K562 (cell line): ENCODE measurements at regions not wholly inside any gene's neighbourhood (a gene's known extent, or its start where the extent isn't known, plus 50 kb on each side); places are given as distances from the start of the nearest gene placed in this dataset.

Source experiments
- CBFB ChIP-seq: sonication (generic); formaldehyde crosslinking; IDR thresholded peaks from 2 replicates; pipeline ENCODE4 v1.4.0; 2020; ENCODE audit warnings: mild to moderate bottlenecking, missing genetic modification reagents
- CHD1 ChIP-seq: fragments of 200-600 bp; sonication (generic); IDR thresholded peaks from one replicate; pipeline ENCODE4 v1.6.1; 2012; ENCODE audit warnings: mild to moderate bottlenecking, moderate library complexity, low read length, inconsistent platforms
- HDAC2 ChIP-seq: fragments of 450-650 bp; IDR thresholded peaks from 2 replicates; pipeline ENCODE4 v1.6.1; 2016; ENCODE audit warnings: mild to moderate bottlenecking
- NFRKB ChIP-seq: fragments of 450-650 bp; IDR thresholded peaks from 2 replicates; pipeline ENCODE4 v1.6.1; 2016; ENCODE audit warnings: low read depth
- POLR2AphosphoS5 ChIP-seq: IDR thresholded peaks from 2 replicates; pipeline ENCODE4 v1.6.1; 2011; ENCODE audit warnings: mild to moderate bottlenecking, low read depth, low read length, moderate library complexity; ENCODE audit not compliant: control insufficient read depth, insufficient read depth
- SMARCA5 ChIP-seq: fragments of 450-650 bp; IDR thresholded peaks from 2 replicates; pipeline ENCODE4 v1.6.1; 2016
- ZNF175 ChIP-seq: fragments of 200-800 bp; sonication (Bioruptor generic); IDR thresholded peaks from 2 replicates; pipeline ENCODE4 v1.6.1; 2016; ENCODE audit warnings: low read depth, mild to moderate bottlenecking, missing genetic modification characterization, missing compliant biosample characterization
- ZNF217 ChIP-seq: sonication (generic); formaldehyde crosslinking; IDR thresholded peaks from 2 replicates; pipeline ENCODE4 v1.8.0; 2022; ENCODE audit warnings: mild to moderate bottlenecking, missing genetic modification reagents
- TF ChIP-seq, protein P1 (sequence below): sonication (generic); formaldehyde crosslinking; IDR thresholded peaks from 2 replicates; pipeline ENCODE4 v1.8.0; 2022; ENCODE audit warnings: missing genetic modification reagents, mild to moderate bottlenecking, borderline replicate concordance
- TF ChIP-seq, protein P2 (sequence below): sonication (generic); formaldehyde crosslinking; IDR thresholded peaks from 2 replicates; pipeline ENCODE4 v1.8.0; 2022; ENCODE audit warnings: mild to moderate bottlenecking, missing genetic modification reagents, borderline replicate concordance
- TF ChIP-seq, protein P3 (sequence below): fragments of 250-450 bp; sonication (Bioruptor Pico); IDR thresholded peaks from 2 replicates; pipeline ENCODE4 v1.9.0; 2021; ENCODE audit warnings: mild to moderate bottlenecking
- TF ChIP-seq, protein P4 (sequence below): fragments of 250-450 bp; sonication (Bioruptor Pico); IDR thresholded peaks from 2 replicates; pipeline ENCODE4 v1.4.0; 2020; ENCODE audit warnings: mild to moderate bottlenecking, moderate library complexity
- TF ChIP-seq, protein P5 (sequence below), 3 experiments: fragments of 200-800 bp in 1 of 3; fragments of 250-450 bp in 1 of 3; fragments of 450-650 bp in 1 of 3; sonication (Bioruptor Pico) in 1 of 3; sonication (Bioruptor generic) in 1 of 3; formaldehyde crosslinking in 1 of 3; IDR thresholded peaks; 2 replicates each; pipeline versions ENCODE4 v1.6.1 to v1.8.0; 2016 to 2022; ENCODE audit warnings: mild to moderate bottlenecking in 2 of 3, missing genetic modification characterization in 2 of 3, missing compliant biosample characterization in 1 of 3, moderate library complexity in 1 of 3

DNA sequence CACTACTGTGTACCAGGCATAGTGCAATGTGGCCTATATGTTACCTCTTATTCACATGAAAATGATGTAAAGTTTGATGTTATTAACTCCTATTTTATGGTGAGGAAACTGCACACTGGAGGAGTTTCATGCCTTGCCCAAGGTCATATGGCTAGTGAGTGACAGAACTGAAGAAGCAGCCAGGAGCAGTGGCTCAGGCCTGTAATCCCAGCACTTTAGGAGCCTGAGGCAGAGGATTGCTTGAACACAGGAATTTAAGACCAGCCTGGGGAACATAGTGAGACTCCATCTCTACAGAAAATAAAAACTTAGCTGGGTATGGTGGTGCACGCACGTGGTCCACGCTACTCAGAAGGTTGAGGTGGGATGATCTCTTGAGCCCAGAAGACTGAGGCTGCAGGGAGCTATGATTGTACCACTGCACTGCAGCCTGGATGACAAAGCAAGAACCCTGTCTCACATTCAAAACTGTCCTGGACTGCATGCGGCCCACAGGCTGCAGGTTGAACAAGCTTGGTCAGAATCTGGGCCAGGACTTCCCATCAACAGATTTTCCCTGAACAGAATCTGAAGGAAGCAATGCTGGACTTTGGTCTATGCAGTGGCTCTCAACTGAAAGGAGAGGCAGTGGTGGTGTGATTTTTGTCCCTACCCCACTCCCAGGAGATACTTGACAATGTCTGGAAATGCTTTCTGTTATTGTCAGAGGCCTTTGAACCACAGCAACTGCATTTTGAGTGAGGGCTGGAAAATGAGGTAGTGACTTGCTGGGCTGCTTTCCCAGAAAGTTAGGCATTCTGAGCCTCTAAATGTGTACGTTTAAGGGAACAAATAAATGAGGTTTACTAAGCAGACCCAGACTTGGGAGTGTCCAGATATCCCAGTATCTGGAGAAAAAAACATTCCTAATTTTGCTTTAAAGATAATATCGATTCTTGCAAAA is 479.5 kb downstream of the TMEM114 start (continued):
- TF ChIP-seq, protein P1, sequence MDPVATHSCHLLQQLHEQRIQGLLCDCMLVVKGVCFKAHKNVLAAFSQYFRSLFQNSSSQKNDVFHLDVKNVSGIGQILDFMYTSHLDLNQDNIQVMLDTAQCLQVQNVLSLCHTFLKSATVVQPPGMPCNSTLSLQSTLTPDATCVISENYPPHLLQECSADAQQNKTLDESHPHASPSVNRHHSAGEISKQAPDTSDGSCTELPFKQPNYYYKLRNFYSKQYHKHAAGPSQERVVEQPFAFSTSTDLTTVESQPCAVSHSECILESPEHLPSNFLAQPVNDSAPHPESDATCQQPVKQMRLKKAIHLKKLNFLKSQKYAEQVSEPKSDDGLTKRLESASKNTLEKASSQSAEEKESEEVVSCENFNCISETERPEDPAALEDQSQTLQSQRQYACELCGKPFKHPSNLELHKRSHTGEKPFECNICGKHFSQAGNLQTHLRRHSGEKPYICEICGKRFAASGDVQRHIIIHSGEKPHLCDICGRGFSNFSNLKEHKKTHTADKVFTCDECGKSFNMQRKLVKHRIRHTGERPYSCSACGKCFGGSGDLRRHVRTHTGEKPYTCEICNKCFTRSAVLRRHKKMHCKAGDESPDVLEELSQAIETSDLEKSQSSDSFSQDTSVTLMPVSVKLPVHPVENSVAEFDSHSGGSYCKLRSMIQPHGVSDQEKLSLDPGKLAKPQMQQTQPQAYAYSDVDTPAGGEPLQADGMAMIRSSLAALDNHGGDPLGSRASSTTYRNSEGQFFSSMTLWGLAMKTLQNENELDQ, result no peak
- TF ChIP-seq SMARCA5 (peak; percentile 42; the same call in 1 of the 2 replicates), CBFB (CRISPR knock-in tag) (peak; percentile 60; the same call in 1 of the 2 replicates), ZNF217 (no peak), CHD1 (peak; percentile 21), ZNF175 (no peak), POLR2AphosphoS5 (peak; percentile 51; the same call in 1 of the 2 replicates), NFRKB (peak; percentile 65), HDAC2 (peak; percentile 80; the same call in 1 of the 2 replicates)
- TF ChIP-seq, protein P2, sequence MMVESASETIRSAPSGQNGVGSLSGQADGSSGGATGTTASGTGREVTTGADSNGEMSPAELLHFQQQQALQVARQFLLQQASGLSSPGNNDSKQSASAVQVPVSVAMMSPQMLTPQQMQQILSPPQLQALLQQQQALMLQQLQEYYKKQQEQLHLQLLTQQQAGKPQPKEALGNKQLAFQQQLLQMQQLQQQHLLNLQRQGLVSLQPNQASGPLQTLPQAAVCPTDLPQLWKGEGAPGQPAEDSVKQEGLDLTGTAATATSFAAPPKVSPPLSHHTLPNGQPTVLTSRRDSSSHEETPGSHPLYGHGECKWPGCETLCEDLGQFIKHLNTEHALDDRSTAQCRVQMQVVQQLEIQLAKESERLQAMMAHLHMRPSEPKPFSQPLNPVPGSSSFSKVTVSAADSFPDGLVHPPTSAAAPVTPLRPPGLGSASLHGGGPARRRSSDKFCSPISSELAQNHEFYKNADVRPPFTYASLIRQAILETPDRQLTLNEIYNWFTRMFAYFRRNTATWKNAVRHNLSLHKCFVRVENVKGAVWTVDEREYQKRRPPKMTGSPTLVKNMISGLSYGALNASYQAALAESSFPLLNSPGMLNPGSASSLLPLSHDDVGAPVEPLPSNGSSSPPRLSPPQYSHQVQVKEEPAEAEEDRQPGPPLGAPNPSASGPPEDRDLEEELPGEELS, result no peak
- TF ChIP-seq, protein P3, sequence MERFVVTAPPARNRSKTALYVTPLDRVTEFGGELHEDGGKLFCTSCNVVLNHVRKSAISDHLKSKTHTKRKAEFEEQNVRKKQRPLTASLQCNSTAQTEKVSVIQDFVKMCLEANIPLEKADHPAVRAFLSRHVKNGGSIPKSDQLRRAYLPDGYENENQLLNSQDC (CRISPR knock-in tag), result no peak
- TF ChIP-seq, protein P4, sequence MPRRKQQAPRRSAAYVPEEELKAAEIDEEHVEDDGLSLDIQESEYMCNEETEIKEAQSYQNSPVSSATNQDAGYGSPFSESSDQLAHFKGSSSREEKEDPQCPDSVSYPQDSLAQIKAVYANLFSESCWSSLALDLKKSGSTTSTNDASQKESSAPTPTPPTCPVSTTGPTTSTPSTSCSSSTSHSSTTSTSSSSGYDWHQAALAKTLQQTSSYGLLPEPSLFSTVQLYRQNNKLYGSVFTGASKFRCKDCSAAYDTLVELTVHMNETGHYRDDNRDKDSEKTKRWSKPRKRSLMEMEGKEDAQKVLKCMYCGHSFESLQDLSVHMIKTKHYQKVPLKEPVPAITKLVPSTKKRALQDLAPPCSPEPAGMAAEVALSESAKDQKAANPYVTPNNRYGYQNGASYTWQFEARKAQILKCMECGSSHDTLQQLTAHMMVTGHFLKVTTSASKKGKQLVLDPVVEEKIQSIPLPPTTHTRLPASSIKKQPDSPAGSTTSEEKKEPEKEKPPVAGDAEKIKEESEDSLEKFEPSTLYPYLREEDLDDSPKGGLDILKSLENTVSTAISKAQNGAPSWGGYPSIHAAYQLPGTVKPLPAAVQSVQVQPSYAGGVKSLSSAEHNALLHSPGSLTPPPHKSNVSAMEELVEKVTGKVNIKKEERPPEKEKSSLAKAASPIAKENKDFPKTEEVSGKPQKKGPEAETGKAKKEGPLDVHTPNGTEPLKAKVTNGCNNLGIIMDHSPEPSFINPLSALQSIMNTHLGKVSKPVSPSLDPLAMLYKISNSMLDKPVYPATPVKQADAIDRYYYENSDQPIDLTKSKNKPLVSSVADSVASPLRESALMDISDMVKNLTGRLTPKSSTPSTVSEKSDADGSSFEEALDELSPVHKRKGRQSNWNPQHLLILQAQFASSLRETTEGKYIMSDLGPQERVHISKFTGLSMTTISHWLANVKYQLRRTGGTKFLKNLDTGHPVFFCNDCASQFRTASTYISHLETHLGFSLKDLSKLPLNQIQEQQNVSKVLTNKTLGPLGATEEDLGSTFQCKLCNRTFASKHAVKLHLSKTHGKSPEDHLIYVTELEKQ (CRISPR knock-in tag), result no peak
- TF ChIP-seq, protein P5, sequence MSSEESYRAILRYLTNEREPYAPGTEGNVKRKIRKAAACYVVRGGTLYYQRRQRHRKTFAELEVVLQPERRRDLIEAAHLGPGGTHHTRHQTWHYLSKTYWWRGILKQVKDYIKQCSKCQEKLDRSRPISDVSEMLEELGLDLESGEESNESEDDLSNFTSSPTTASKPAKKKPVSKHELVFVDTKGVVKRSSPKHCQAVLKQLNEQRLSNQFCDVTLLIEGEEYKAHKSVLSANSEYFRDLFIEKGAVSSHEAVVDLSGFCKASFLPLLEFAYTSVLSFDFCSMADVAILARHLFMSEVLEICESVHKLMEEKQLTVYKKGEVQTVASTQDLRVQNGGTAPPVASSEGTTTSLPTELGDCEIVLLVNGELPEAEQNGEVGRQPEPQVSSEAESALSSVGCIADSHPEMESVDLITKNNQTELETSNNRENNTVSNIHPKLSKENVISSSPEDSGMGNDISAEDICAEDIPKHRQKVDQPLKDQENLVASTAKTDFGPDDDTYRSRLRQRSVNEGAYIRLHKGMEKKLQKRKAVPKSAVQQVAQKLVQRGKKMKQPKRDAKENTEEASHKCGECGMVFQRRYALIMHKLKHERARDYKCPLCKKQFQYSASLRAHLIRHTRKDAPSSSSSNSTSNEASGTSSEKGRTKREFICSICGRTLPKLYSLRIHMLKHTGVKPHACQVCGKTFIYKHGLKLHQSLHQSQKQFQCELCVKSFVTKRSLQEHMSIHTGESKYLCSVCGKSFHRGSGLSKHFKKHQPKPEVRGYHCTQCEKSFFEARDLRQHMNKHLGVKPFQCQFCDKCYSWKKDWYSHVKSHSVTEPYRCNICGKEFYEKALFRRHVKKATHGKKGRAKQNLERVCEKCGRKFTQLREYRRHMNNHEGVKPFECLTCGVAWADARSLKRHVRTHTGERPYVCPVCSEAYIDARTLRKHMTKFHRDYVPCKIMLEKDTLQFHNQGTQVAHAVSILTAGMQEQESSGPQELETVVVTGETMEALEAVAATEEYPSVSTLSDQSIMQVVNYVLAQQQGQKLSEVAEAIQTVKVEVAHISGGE (CRISPR knock-in tag; IDR thresholded peaks at IDR 0.05), result no peak
